ENCODE measurements at regions not wholly inside any gene's neighbourhood (a gene's known extent, or its start where the extent isn't known, plus 50 kb on each side); places are given as distances from the start of the nearest gene placed in this dataset.

DNA sequence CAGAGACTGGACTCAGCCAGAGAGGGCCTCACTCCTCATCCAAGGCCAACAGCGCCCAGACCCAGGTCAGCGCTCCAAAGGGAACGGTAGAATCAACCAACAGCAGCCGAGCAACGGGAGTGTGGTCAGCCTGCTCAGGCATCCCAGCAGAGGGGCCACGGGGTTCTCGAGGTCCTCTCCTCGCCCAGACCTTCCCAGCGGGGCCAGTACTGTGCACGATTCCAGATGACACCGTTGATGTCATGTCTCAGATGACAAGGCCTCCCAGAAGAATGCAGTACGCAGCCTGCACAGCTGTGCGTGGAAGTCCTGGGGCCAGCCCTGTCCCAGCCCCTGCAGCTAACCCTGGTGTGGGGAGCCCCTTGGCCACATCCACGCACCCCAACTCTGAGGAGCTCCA lies 141.0 kb upstream of the PPP1R26 start:
- TF ChIP-seq EZH2 (IDR thresholded peaks at IDR 0.05) (no peak), POLR2AphosphoS5 (IDR thresholded peaks at IDR 0.05; ENCODE audit: borderline replicate concordance, low read depth, low read length) (no peak), FOXP2 (optimal IDR thresholded peaks at IDR 0.05; ENCODE audit: control extremely low read depth, extremely low read length, insufficient read depth) (no peak)

Measured in SK-N-MC (cell line).